Astrocyte (in vitro differentiated cells and primary cell): ENCODE measurements at regions not wholly inside any gene's neighbourhood (a gene's known extent, or its start where the extent isn't known, plus 50 kb on each side); places are given as distances from the start of the nearest gene placed in this dataset.

Source experiments
- DNase-seq: peaks from one replicate; pipeline ENCODE4 v3.0.0-alpha.2; 2010; ENCODE audit warnings: low read depth
- FAIRE-seq: peaks from 2 replicates; lab custom pipeline; 2011; peaks lifted over from hg19 to GRCh38; lab: Jason Lieb, UNC
- H2AFZ ChIP-seq: 2 replicates; pipeline ENCODE4 v1.6.0; 2012; ENCODE audit warnings: low read depth, low read length, inconsistent platforms
- H3K27ac ChIP-seq: 2 replicates; pipeline ENCODE4 v1.5.1; 2011; ENCODE audit warnings: low read depth, low read length, inconsistent platforms
- H3K27me3 ChIP-seq: 2 replicates; pipeline ENCODE4 v1.6.0; 2011; ENCODE audit warnings: low read length, inconsistent platforms; ENCODE audit not compliant: insufficient read depth
- H3K36me3 ChIP-seq: 2 replicates; pipeline ENCODE4 v1.5.1; 2011; ENCODE audit warnings: low read length, inconsistent platforms; ENCODE audit not compliant: insufficient read depth
- H3K4me1 ChIP-seq: 2 replicates; pipeline ENCODE4 v1.5.1; 2011; ENCODE audit warnings: low read length, inconsistent platforms; ENCODE audit not compliant: insufficient read depth
- H3K4me2 ChIP-seq: 2 replicates; pipeline ENCODE4 v1.6.0; 2012; ENCODE audit warnings: low read length, inconsistent platforms
- H3K4me3 ChIP-seq: 2 replicates; pipeline ENCODE4 v1.5.1; 2011; ENCODE audit warnings: low read depth, mild to moderate bottlenecking, low read length, inconsistent platforms; ENCODE audit not compliant: insufficient read depth
- H3K79me2 ChIP-seq: 2 replicates; pipeline ENCODE4 v1.6.0; 2012; ENCODE audit warnings: mild to moderate bottlenecking, low read length, inconsistent platforms; ENCODE audit not compliant: insufficient read depth
- H3K9ac ChIP-seq: 2 replicates; pipeline ENCODE4 v1.6.0; 2012; ENCODE audit warnings: mild to moderate bottlenecking, low read length, inconsistent platforms
- H3K9me3 ChIP-seq: 2 replicates; pipeline ENCODE4 v1.5.1; 2012; ENCODE audit warnings: low read depth, mild to moderate bottlenecking, low read length, inconsistent platforms; ENCODE audit not compliant: insufficient read depth
- H4K20me1 ChIP-seq: 2 replicates; pipeline ENCODE4 v1.6.0; 2012; ENCODE audit warnings: low read length, inconsistent platforms; ENCODE audit not compliant: insufficient read depth
- H3K27ac Mint-ChIP-seq: one replicate; pipeline ENCODE4 v1.8.0; 2021; ENCODE audit warnings: mild to moderate bottlenecking, mixed read lengths; ENCODE audit not compliant: unreplicated experiment
- H3K27me3 Mint-ChIP-seq: one replicate; pipeline ENCODE4 v1.8.0; 2021; ENCODE audit warnings: low read depth, mixed read lengths; ENCODE audit not compliant: unreplicated experiment
- H3K36me3 Mint-ChIP-seq: one replicate; pipeline ENCODE4 v1.8.0; 2021; ENCODE audit warnings: low read depth, mixed read lengths; ENCODE audit not compliant: unreplicated experiment
- H3K4me1 Mint-ChIP-seq: one replicate; pipeline ENCODE4 v1.8.0; 2021; ENCODE audit warnings: low read depth, mixed read lengths; ENCODE audit not compliant: unreplicated experiment
- H3K4me3 Mint-ChIP-seq: one replicate; pipeline ENCODE4 v1.8.0; 2021; ENCODE audit warnings: mild to moderate bottlenecking, moderate library complexity, mixed read lengths; ENCODE audit not compliant: unreplicated experiment
- H3K9me3 Mint-ChIP-seq: one replicate; pipeline ENCODE4 v1.8.0; 2021; ENCODE audit warnings: mild to moderate bottlenecking, mixed read lengths; ENCODE audit not compliant: unreplicated experiment
- EZH2 ChIP-seq: IDR thresholded peaks from 2 replicates; pipeline ENCODE4 v1.6.1; 2012; ENCODE audit warnings: mild to moderate bottlenecking, low read length, inconsistent platforms; ENCODE audit not compliant: insufficient read depth
- TF ChIP-seq, protein P1 (sequence below): IDR thresholded peaks from 2 replicates; pipeline ENCODE4 v1.5.1; 2011; ENCODE audit warnings: low read depth, mild to moderate bottlenecking, inconsistent platforms, low read length, moderate library complexity; ENCODE audit not compliant: insufficient read depth

DNA sequence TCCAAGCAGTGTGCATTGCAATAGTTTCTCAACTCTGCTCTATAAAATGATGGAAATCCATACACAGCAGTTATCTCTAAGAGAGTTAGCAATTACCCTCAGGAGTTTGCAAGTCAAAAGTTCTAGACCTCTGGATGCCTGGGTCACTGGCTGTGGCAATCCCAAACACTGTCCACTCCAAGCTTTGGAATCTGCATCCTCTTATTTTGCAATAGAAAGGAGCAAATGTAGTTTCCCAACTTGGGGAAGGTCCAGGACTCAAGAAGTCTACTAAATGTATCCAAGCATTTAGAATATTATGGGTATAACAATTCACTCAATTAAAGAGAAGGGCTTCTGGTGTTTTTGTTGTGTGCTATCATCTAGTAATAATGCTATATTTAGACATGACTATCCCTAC, 131.3 kb upstream of the NRP1 start:
- Histone ChIP-seq H4K20me1 (no peaks in the 10 kb centered on the region), H3K79me2 (no peaks in the 10 kb centered on the region), H3K4me3 (no peak overlapping the region), H3K4me2 (no peak overlapping the region), H3K9me3 (no peaks in the 10 kb centered on the region), H3K27me3 (no peaks in the 10 kb centered on the region), H3K27ac (no peak overlapping the region), H2AFZ (no peak overlapping the region), H3K4me1 (peaks cover under 1% of the 10 kb centered on the region), H3K9ac (no peak overlapping the region), H3K36me3 (no peaks in the 10 kb centered on the region)
- Mint-ChIP-seq H3K36me3 (no peaks in the 10 kb centered on the region), H3K4me1 (no peaks in the 10 kb centered on the region), H3K27ac (no peak overlapping the region), H3K9me3 (peaks cover 5% of the 10 kb centered on the region), H3K27me3 (peaks cover 4% of the 10 kb centered on the region), H3K4me3 (no peak overlapping the region)
- FAIRE-seq (no peak), DNase-seq (no peak)
- TF ChIP-seq, protein P1, sequence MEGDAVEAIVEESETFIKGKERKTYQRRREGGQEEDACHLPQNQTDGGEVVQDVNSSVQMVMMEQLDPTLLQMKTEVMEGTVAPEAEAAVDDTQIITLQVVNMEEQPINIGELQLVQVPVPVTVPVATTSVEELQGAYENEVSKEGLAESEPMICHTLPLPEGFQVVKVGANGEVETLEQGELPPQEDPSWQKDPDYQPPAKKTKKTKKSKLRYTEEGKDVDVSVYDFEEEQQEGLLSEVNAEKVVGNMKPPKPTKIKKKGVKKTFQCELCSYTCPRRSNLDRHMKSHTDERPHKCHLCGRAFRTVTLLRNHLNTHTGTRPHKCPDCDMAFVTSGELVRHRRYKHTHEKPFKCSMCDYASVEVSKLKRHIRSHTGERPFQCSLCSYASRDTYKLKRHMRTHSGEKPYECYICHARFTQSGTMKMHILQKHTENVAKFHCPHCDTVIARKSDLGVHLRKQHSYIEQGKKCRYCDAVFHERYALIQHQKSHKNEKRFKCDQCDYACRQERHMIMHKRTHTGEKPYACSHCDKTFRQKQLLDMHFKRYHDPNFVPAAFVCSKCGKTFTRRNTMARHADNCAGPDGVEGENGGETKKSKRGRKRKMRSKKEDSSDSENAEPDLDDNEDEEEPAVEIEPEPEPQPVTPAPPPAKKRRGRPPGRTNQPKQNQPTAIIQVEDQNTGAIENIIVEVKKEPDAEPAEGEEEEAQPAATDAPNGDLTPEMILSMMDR: no peak
- no peak for TF ChIP-seq EZH2

DNA sequence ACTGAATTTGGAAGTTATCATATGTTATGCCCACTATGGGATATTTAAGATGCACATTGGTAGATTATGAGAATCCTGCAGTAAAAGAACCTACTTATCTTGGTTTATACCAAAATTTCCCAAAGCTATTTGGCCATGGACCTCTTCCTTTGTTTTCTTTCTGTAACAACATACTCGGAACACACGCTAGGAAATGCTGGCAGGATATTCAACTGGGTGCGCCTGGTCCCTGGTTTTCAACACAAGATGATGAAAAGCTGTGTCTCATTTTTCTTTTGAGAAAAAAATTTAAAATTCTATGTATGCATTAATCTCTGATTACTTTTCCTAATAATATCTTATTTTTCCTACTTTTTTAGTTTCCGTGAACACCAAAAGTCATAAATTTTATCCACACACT, 128.5 kb upstream of the NRP1 start:
- no peak for TF ChIP-seq EZH2
- TF ChIP-seq, protein P1: no peak
- Mint-ChIP-seq H3K4me3 (no peak overlapping the region), H3K27ac (no peak overlapping the region), H3K9me3 (no peaks in the 10 kb centered on the region), H3K4me1 (peaks cover 11% of the 10 kb centered on the region), H3K27me3 (peaks cover 4% of the 10 kb centered on the region), H3K36me3 (no peaks in the 10 kb centered on the region)
- DNase-seq: no peak
- Histone ChIP-seq H3K27me3 (no peaks in the 10 kb centered on the region), H4K20me1 (no peaks in the 10 kb centered on the region), H3K9ac (no peak overlapping the region), H3K9me3 (no peaks in the 10 kb centered on the region), H3K4me1 (peaks cover 15% of the 10 kb centered on the region), H3K4me3 (no peak overlapping the region), H3K4me2 (no peak overlapping the region), H3K36me3 (no peaks in the 10 kb centered on the region), H3K79me2 (no peaks in the 10 kb centered on the region), H2AFZ (no peak overlapping the region), H3K27ac (no peak overlapping the region)
- no peak for FAIRE-seq

DNA sequence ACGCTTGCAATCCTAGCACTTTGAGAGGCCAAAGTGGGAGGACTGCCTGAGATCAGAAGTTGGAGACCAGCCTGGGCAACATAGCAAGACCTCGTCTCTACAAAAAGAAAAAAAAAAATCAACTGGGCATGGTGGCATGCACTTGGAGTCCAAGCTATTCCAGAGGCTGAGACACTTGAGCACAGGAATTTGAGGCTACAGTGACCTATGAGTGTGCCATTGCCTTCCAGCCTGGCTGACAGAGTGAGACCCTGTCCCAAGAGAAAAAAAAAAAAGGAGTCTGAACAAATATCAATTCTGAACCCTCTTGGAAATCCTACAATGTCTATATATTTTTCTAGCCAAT, 126.8 kb upstream of the NRP1 start:
- DNase-seq (no peak), FAIRE-seq (no peak)
- H3K9ac ChIP-seq: no peak overlapping the region
- Mint-ChIP-seq H3K4me1 (peaks cover 11% of the 10 kb centered on the region), H3K27ac (no peak overlapping the region), H3K36me3 (no peaks in the 10 kb centered on the region), H3K27me3 (peaks cover 3% of the 10 kb centered on the region), H3K9me3 (no peaks in the 10 kb centered on the region), H3K4me3 (no peak overlapping the region)
- no peaks in the 10 kb centered on the region for H4K20me1 ChIP-seq
- H3K4me1 ChIP-seq: peaks cover 15% of the 10 kb centered on the region
- no peaks in the 10 kb centered on the region for H3K36me3 ChIP-seq
- no peak overlapping the region for H3K4me2 ChIP-seq
- TF ChIP-seq EZH2: no peak
- TF ChIP-seq, protein P1: no peak
- H3K9me3 ChIP-seq: no peaks in the 10 kb centered on the region
- no peaks in the 10 kb centered on the region for H3K79me2 ChIP-seq
- no peak overlapping the region for H2AFZ ChIP-seq
- H3K4me3 ChIP-seq: no peak overlapping the region
- no peak overlapping the region for H3K27ac ChIP-seq
- H3K27me3 ChIP-seq: no peaks in the 10 kb centered on the region
